ENCODE measurements at regions not wholly inside any gene's neighbourhood (a gene's known extent, or its start where the extent isn't known, plus 50 kb on each side); places are given as distances from the start of the nearest gene placed in this dataset.
A peak's percentile ranks its signal among the peaks of the same experiment; 100 is the strongest.

DNA sequence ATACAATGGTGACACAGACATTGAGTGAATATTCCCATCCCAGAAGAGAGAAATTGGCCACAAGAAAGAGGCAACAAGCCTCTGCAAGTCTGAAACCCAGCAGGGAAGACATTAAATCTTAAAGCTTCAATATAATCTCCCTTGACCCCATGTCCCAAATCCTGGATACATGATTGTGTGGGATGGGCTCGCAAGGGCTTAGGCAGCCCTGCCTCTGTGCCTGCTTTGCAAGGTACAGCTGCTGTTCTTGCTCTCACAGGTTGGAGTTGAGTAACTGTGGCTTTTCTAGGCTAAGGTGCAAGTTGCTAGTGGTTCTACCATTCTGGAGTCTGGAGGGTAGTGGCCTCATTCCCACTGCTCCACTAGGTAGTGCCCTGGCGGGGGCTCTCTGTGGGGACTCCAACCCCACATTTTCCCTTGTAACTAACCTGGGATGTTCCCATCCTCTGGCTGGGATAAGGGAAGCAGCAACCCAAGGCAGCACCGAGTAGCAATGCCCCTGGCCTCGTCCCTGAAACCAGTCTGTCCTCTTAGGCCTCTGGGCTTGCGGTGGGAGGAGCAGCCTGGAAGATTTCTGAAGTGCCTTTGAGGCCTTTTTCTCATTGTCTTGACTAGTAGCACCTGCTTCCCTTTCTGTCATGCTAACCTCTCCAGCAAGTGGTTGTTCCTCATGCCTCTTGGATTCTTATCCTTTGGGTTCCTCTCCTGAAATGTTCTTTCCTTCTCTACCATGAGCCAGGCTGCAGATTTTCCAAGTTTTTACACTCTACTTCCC lies 90.0 kb downstream of the FAM174B start:
- DNase-seq, result no peak

DNA sequence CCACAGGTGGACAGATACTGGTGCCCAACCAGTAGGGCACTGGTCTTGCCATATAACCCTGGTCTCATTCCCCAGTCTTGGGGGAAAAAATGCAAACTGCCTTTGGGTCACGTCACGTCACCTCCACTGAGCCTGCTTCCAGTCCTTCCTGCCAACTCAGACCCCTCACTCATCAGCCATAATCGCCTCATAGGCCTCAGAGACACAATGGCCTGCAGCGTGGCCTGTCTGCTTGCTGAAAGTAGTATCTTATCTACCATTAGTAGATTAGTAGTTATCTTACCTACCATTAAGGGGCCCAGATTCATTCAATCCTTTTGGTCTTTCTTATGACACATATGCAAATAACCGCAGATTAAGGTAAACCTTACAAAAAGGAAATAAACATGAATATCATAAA lies 93.8 kb downstream of the FAM174B start:
- DNase-seq, result no peak

DNA sequence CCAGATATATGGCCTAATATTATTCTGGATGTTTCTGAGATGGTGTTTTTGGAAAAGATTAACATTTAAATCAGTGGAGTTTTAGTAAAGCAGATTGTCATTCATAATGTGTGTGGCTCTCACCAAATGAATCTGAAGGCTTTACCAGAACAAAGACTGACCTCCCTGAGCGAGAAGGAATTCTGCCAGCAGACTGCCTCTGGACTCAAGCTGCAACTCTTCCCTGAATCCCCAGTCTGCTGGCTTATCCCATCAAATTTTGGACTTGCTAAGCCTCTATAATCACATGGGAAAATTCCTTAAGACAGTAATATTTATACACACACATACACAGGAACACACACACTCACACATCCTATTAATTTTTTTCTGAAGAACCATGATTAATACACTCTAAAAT lies 102.3 kb downstream of the FAM174B start:
- no peak for DNase-seq

DNA sequence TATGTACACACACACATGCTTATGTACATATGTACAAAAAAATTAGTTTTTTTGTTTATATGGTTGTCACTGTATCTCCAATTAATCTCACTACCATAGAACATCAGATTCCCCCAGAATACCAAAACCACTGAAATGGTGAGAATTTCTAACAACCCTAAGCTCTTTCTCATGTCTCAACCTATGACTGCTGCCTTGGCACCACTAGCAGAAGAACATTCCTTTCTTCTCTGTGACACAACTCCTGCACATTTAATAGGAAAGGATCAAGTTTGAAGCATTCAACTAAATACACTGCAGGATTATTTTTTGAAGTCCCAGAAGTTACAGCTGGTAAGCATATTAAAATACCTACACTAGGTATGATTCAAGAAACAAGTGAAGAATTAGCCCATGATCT lies 109.6 kb downstream of the FAM174B start:
- DNase-seq, result no peak

DNA sequence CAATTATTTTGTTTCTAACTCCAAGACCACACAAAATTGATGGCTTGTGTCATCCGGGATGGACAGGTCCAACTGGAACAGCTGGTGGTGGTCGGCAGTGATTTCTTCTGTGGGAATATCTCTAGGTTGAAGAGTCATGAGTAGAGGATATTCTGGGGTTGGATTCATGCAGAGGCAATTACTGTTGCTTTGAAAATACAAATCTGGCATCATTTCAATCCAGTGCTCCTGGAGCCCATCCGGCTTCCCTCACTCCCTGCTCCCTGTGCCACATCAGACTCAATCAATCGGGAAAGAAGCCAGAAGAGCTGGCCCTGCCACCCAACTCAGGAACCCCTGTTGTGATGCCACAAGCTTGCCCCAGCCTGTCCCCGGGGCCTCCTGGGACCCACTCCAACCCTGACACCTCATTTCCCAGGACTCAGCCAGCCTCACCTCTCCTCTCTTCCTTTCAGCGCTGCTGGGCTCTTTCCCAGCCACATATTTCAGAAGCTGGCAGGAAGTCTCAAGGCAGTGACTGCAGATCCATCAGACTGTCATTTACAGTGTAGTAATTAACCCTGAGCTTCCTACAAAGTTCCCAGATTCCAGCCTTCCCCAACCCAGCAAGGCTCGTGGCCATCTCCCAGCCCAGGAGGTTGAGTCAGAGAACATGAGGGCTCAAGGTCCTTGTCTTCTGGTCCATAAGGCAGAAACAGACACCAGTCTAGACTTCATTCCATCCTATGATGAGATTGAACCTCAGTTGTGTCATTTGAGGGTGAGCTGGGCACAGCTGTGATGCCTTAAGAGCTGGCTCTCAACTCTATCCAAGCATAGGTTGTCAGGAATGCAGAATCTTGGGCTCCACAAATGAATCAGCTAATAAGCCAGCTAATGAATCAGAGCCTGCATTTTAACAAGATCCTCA lies 114.0 kb downstream of the FAM174B start:
- DNase-seq, result no peak

DNA sequence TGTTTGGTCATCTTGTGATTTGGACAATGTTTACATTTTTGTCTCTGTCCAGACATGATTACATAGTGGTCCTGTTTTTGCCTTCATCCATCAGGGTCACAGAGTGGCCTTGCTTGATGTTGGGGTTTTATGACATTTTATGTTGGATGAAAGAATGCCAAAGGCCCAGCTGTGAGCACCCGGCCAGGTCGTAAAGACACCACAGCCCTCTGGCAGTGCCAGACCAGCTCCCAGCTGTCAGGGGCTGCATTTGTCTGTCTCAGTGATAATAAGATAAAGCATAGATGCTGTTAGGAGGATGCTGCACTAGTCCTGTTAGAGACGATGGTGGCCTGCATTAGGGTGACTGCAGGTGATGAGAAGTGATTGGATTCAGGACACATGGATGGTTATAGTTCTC lies 117.5 kb downstream of the FAM174B start:
- DNase-seq, result no peak

DNA sequence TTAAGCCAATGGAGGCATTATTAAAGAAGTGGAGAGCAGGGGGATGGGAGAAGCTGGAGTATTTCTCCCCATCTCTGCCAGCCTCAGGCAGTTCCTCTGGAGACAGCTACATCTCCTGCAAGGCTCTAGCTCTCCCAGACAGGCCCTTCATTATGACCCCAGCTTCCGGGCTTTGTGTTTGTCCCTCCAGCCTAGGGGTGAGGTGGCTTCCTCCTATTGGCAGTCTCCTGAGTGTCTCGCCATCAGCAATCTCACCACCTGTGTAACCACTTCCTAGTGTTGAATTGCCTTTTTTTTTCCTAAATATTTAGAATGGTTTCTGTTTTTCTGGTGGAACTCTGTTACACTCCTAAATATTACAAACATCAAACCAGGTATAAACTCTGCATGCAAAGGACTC lies 122.3 kb downstream of the FAM174B start:
- no peak for DNase-seq

DNA sequence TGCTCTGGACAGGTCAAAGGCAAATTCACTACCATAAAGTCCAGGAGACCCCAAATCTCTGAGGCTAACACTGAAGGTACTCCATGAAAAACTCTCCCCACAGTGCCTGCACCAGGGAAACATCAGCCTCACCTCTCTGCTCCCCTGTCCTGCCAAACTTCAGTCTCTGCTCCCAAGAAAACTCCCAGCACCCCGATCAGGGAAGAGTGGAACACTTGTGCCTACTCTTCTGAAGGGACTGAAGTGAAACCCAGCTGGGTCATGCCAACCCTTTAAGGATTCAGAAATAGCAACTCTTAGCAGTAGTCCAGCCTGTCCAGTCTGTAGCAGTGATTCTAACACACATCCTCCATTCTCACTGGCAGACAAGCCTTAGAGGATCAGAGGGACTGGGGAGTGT lies 124.2 kb downstream of the FAM174B start:
- DNase-seq, result no peak

DNA sequence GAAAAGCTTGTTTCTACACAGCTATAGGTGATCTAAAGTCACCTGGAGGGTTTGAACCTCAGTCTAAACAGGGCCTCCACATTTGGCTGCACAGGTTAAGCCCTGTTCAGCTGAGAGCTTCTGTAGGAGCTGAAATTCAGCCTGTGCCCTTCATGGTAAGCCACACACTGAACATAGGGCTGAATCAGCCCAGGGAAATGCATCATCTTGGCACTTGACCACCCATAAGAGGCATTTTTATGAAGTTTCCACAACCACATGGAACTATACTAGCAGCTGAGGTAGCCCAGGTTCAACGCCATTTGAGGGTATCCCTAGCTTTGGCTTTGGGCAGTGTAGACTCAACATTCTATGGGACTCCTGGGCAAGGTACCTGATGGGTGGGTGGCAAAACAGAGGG lies 126.8 kb downstream of the FAM174B start:
- no peak for DNase-seq

DNA sequence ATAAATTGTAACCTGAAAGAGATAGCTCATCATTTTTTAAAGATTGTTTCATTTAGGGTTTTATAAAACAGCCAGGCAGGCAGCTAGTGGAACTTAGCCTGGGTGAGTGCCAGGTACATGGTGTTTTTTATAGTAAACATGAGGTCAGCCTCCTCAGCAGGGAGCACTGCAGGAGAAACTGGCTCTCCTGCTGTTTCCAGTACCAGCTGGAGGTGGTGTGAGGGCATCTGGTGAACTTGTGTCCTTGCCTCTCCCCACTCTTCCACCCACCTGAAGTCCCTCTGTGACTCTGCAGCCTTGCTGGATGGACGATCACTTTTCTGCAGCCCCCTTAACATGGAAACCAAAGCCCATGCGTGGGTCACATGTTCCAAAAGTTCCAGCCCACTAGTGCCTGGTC lies 128.4 kb downstream of the FAM174B start:
- no peak for DNase-seq

DNA sequence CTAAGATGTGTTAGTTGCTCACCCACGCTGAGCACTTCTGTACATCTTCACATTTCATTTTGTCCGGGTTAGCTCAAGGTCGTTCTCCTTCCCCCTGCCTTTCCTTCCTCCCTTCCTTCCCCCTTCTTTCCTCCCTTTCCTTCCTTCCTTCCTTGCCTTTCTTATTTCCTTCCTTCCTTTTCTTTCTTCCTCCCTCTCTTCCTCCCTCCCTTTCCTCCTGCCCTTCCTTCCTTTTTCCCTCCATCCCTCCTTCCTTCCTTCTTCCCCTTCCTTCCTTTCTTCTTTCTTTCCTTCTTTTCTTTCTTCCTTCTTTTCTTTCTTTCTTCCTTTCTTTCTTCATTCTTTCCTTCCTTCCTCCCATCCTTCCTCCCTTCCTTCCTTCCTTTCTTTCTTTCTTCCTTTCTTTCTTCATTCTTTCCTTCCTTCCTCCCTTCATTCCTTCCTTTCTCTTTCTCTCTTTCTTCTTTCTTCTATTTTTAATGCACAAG lies 129.8 kb downstream of the FAM174B start:
- no peak for DNase-seq

DNA sequence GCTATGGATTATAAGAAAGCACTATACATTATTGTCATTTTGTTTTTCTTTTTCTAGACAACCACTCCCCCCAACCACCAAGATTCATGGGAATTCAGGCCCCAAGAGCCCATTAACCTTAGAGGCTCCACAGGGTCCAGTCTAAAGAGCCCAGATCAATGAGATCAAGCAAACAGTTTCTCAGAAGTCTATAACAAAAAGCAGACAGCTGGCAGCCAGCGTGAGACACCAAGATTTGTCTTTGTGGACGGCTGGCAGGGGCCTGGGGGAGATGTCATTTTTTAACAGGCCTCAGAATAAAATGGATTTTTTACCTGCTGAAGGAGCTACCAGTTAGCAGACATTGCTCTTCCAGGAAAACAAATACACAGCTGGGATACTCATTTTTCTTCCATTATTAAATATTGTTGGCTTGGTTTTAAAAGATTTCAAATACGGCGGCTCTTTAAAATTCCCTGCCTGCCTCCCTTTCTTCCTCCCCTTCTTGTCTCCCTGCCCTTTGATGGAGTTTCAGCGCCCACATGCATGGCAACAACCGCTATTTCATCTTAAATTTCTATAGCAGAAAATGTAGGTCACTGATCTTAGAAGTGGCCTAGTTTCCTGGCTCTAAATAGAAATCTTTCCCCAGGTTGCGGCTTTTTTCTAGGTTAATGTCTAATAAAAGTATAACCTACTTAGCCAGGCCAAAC lies 130.6 kb downstream of the FAM174B start:
- no peak for DNase-seq

DNA sequence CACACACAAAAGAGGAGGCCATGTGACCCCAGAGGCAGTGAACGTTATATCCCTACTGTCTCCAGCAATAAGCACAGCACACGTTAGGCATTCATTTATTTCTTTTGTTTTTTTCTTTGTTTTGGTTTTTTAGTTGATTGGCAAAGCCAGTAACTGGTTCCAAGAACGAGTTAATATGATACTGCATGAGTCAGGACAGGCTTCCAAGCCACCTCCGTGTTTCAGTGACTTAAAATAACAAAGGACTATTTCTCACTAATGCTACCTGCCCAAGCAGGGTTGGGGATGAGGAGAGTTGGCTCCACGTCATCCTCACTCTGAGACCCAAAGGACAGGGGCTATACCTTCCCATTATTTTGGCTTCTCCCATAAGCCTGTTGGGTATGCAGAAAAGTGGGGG lies 130.5 kb downstream of the ST8SIA2 start:
- no peak for DNase-seq

DNA sequence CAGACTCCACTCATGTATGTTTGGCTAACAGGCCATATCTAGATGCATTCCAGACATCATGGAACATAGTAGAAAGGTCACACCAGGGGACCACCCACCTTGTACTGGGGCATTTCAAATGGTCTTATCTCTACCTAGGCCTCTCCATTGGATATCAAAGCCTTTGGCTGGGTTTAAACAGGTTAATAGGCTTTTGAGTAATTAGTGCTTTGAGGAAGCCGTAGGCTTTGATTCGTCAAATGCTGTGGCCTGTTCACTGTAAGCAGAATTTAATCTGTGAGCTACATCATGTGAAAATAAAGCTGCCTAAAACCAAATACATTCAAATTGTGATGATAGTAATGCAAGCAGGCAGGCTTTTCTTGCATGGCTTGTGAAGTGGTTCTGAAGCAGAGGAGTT lies 129.5 kb downstream of the ST8SIA2 start:
- DNase-seq, result no peak

DNA sequence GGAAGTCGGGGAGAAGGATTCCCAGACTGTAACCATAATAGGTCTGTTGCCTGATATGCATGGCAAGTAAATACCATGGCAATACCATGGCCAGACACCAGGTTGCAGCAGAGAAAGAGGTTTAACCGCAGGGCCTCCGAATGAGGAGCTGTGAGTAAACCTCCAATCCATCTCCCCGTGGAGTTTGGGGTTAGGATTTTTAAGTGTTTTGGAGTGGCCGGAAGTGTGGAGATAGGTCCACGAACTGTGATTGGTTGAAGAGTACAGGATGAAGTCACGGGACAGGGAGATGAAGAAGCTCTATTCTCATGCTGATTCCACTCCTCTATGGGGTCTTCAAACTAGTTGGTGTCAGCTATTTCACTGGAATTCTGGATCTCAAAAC lies 127.9 kb downstream of the ST8SIA2 start:
- DNase-seq, result peak in 1 of 2 experiments; percentile 5

DNA sequence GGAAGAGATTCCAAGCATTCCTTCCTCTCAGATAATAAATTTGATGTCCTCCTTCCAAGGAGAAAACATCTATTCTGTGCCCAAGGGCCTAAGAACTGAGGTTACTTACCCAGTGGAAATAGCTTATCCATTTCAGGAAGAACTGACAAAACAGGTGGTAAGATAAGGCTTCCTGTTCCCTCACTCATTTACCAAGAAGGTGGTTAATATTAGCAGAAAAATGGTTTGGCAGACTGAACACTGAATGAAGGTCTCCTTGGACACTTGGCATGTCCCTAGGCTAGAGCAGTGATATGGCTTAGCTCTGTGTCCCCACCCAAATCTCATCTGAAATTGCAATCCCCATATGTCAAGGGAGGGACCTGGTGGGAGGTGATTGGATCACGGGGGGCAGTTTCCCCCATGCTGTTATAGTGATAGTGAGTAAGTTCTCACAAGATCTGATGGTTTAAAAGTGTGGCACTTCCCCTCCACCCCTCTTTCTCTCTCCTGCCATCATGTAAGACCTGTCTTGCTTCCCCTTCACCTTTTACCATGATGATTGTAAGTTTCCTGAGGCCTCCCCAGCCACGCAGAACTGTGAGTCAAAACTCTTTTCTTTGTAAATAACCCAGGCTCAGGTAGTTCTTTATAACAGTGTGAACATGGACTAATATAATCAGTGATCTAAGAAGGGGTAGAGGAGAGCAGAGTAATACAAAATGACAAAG lies 127.4 kb downstream of the ST8SIA2 start:
- DNase-seq, result no peak

DNA sequence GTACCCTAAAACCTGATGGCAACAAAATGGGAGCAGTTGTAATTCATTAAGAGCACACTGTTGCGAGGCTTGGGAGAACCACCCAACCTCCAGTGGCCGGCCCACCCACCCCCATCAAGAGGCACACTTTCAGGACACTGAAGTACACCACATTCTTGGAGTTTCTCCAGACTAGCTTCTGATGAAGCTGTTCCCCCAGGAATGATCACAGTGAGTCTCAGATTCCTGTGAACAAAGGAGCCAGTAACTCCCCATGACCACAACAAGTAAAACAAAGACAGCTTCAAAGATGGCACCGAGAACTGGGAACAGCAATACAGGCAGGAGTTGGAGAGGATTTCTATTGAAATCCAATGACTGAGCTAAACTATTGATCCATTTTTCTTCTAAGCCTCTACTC lies 126.0 kb downstream of the ST8SIA2 start:
- DNase-seq, result no peak
